SU-DHL-6 (cell line): ENCODE measurements at regions not wholly inside any gene's neighbourhood (a gene's known extent, or its start where the extent isn't known, plus 50 kb on each side); places are given as distances from the start of the nearest gene placed in this dataset.

ENCODE experiments used
- CTCF ChIP-seq: fragments of 200-600 bp; sonication (generic); IDR thresholded peaks from one replicate; pipeline ENCODE4 v1.5.1; 2017; ENCODE audit warnings: antibody characterized with exemption, mild to moderate bottlenecking, low read length, moderate library complexity; ENCODE audit not compliant: insufficient read depth, poor library complexity, severe bottlenecking
- EZH2phosphoT487 ChIP-seq: fragments of 200-600 bp; sonication (generic), shearing (Covaris generic); conservative IDR thresholded peaks from 2 replicates; pipeline ENCODE4 v1.6.1; 2018; ENCODE audit warnings: mild to moderate bottlenecking, antibody characterized with exemption, low read length, moderate library complexity, mixed read lengths

GRCh38 chr6:113699239-113699638 lies 157.9 kb upstream of the MARCKS start:
- TF ChIP-seq CTCF = no peak
- no peak for TF ChIP-seq EZH2phosphoT487
